HG03520 (cell line): ENCODE measurements at regions not wholly inside any gene's neighbourhood (a gene's known extent, or its start where the extent isn't known, plus 50 kb on each side); places are given as distances from the start of the nearest gene placed in this dataset.
"Not testable (repeated sequence)": the region's sequence is repeated elsewhere in the genome, so short reads cannot be mapped to it uniquely, and the experiment has no call there.

Experiments
- ATAC-seq: cut with Tn5 transposase; IDR thresholded peaks from one replicate; pipeline ENCODE4 v1.9.1; 2021; ENCODE audit warnings: mild to moderate bottlenecking, moderate library complexity; ENCODE audit not compliant: unreplicated experiment

DNA sequence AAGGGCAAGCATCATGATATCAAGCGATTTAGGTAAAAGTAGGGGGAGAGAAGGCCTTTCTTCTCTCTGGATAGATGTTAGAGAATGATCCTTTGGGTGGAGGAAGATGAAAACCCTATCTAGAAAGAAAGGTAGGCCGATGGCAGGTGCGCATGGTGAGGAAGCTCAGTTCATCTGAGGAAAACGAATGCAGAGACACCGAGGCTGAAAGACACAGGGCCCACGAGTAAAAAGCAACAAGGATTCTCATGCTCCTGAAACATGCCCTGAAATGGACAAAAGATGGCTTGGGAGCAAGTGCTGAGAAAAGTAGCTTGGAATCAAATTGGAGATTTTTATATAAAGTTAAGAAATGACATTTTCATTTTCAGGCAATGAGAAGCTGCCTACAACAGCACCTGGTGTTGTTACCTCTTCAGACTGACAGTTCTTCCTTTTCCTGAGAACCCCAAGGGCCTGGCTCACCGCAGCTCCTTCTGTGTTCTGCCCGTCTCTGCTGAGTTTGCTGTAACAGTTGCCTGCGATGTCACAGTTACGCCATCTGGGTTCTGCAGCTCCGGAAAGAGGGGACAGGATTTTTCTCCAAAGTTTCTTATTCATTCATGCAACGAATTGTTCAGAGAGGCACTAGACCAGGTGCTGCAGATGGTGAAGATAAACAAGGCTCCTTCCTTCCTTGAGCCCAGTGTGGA lies 402.0 kb upstream of the KLF6 start:
- no peak for ATAC-seq

DNA sequence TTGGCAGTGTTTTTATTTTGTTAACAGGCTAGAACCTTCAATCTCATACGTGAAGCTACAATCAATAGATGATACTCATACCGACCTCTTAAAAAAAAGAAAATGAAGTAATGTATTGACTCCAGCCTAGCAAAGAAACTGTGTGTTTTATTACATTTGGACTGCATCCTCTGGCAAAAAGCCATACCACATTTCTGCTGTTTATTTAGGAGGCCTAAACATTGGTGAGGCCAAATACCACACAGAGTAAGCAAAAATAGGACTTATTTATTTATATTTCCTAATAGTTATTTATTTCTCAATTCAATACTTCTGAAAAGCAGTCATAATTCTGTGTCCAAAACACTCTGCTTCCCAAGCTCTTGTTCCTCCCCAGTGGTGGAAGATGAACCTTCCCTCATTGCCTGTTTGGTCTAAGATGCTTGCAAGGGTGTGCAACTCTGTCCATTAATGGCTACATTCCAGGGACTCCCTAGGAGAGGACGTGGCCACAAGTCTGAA lies 398.8 kb upstream of the KLF6 start:
- ATAC-seq: no peak

DNA sequence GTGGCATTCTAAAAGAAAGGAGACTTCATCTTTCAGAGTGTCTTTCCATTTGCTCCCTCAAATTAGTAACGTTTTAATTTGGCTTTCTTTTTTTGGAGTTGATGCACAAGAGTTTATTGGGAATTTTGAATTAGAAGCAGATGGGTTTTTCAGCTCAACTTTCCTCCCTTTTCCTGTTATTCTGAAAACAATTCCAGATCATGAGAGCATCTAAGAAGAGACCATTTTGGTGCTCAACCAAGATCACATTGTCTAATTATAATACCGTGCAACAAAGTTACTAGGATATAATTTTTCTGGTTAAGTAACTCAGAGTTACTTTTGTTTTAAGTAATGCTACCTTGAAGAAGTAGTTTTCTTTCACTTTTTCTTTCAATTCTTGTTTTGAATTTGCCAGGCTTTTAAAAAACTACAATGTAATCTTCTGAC lies 396.6 kb upstream of the KLF6 start:
- no peak for ATAC-seq

DNA sequence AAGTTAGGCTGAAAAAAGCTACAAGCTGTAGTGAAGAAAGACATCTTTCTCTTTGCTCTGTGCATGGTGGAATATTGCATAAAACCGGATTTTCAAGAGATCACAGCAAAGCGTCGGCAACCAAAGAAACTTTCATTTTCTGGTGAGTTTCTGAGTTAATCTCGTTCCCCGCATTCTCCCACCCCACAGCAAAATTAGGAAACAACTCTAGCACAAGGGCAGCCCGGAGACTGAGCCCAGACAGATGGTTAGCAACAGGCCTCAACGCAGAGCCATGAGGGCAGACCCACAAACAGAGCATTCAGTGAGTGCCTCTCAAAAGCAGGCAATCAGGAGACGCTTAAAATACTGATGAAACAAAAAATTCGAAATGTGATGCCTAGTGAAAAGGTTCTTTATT lies 396.1 kb upstream of the KLF6 start:
- no peak for ATAC-seq

DNA sequence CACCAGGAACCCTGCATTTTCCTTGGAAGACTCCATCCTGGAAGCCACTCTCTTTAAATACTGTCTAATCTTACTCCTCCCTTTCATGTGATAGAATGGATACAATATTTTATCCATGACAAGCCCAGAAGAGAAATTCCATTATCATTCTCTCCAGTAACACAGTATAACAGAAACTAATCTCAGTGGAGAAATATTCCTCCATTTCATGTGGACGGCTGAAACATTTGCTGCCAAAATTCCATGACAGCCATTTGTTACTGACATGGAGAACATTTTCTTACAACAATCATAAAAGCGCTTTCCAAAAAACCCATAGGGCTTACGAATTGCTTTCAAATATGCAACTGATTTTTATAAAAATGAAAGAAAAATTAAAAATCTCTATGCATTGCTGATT lies 392.8 kb upstream of the KLF6 start:
- no peak for ATAC-seq

DNA sequence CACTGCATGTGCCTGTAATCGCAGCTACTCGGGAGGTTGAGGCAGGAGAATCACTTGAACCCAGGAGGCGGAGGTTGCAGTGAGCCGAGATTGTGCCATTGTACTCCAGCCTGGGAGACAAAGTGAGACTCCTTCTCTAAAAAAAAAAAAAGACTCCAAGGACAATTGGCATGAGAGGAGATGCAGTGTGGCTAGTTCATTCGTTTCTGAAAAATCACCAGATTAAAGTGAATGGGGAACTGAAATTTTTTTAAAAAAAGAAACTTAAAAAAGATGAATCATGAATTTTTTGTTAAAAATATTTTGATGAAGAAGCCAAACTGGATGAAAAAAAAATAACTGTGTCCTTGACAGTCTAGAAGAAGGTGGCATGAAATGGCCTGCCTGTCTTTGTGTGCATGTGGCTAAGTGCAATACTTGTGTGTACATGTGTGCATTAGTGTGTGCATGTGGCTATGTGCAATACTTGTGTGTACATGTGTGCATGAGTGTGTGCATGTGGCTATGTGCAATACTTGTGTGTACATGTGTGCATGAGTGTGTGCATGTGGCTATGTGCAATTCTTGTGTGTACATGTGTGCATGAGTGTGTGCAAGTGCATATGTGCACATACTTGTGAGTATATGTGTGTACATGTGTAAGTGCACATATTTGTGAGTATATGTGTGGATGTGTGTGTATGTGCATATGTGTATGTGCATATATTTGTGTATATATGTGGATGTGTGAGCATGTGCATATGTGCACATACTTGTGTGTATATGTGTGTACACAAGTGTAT lies 391.7 kb upstream of the KLF6 start:
- ATAC-seq: no peak

DNA sequence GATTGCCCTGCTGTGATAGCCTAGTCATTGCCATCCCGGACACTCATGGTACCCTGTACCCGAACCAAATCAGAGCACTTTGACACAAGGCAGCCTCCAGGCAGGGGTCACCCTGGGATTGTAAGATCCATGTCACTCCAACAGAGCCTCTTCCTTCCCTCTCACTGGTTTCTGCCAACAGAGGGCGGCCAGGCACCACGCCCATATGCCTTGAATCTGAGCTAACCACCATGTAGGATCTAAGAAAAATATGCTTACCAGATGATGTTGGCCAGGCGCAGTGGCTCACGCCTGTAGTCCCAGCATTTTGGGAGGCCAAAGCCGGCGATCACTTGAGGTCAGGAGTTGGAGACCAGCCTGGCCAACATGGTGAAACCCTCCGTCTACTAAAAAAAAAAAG lies 389.2 kb upstream of the KLF6 start:
- no peak for ATAC-seq

DNA sequence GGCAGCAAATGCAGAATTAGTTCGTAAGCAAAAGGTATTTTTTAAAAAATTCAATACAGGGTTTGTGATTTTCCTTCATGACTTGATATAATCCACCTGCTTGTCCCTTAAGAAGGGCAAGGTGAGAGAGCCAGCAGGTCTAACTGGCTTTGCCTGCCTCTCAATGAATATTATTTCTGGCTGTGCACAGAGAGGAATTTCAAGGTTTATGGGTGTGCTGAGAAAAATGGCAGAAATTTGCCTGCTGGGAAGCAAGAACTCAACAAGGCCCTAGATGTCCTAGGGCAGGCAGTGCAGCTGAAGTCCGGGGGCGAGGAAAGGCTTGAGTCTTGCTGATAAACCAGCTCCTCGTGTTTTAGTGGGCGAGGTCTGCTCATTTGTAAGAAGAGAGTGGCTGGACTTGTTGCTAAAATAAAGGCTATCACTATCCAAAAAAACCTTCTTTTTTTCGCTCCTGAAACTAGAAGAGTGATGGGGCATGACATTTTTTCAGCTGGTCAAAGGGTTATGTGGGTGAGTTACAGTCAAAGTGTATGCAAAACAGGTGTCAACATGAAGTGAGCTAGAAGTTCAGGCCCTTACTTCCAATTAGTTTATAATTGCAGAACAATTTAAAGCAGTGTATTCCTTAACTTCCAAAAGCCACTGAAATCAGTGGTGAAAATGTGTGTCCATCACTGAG lies 385.8 kb upstream of the KLF6 start:
- no peak for ATAC-seq

DNA sequence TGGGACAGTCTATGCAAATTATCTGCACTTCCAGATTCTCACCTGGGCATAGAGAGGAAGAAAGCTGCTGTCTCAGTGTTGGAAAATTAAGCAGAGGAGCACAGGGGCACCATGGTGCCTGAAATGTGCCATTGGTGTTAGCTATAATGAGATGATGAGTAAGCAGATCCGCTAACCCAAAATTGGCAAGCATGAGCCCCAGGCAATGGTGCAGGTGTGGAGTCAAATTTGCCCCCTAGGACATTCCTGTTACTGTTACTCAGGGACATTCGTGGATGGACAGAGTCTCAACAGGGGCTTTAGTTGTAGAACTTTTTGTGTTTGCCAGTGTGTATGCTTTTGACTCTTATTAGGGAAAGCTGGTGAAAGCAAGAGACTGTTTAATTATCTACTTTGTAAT lies 385.2 kb upstream of the KLF6 start:
- no peak for ATAC-seq

DNA sequence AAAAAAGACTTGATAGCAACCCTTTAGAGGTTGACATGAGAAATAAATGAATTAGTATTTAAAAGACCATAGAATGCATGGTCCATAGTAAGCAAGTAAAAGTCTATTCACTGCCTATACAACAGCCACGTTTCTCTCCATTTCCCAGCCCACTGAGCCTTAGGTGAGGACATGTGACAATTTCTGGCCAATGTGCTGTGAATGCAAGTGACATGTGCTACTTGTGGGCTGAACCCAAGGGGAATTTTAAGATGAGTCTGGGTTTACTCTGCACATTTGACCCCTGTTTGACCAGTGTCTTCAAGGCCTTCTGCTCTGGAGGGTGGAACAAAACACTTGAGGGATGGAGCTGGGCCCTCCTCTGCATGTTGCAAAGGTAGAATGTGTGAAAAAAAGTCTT lies 384.4 kb upstream of the KLF6 start:
- no peak for ATAC-seq

DNA sequence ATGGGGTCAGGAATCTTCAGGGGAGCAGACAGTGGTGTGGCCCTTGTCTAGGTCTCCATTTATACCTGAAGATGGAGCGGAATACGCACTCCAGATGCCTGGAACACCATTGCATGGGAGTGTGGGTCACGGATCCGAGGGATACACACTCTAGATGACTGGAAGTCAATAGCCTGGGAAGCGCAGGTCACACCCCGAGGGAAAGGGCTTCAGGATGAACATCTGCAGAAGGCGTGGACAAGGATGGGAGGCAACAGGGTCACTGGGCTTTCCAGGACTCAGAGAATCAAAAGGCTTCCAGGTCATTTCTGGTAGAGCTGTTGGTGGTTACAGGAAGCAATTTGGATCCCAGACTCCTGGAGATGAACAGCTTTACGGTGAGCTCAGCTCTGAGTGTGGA lies 382.2 kb upstream of the KLF6 start:
- no peak for ATAC-seq

DNA sequence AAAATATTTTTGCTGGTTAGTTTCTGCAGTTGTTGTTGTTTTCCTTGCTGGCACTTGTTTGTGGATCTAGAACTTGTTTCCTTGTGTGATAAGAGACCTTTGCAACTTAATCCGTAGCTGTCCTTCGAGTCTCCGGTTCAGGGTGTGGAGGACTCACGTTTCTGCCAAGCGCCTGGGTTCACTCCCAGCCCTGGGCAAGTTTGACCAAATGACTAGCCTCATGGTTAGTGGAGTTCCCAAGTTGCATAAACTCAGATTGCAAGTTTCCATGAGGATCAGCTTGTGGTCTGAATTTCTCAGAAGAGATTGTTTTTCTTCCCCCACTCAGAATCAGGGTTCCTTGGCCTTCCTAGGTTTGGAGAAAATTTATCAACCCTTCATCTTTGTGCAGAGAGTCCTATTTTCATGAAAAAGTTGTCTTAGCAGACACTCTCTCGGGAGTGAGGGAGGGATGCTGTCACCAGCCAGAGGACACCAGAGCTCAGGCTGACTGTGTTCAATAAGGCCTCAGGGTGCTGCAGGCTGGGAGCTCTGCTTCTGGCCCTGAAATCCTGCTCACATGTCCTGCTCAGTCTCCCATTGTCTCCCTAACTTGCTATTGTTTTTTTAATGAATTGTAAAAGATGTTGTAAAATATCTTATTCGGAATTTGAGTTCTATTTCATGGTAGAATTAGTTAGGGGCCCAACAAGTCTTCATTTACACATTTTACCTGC lies 377.7 kb upstream of the KLF6 start:
- no peak for ATAC-seq

DNA sequence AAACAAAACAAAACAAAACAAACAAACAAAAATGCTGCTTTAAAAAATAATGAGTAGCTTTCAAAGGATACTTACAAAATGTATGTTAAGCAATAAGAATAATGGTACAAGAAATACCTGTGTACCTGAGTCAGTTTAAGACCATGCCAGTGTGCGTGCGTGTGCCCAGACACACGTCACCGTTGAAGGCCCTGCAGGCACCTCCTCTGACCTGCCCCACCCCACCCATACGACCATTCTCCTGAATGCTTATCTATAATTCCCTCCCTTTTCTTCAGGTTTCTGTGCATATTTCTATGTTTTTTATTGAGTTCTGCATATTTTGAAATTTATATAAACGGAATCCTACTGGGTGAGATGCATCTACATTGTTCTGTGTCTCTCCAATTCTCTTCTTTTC lies 374.2 kb upstream of the KLF6 start:
- no peak for ATAC-seq

DNA sequence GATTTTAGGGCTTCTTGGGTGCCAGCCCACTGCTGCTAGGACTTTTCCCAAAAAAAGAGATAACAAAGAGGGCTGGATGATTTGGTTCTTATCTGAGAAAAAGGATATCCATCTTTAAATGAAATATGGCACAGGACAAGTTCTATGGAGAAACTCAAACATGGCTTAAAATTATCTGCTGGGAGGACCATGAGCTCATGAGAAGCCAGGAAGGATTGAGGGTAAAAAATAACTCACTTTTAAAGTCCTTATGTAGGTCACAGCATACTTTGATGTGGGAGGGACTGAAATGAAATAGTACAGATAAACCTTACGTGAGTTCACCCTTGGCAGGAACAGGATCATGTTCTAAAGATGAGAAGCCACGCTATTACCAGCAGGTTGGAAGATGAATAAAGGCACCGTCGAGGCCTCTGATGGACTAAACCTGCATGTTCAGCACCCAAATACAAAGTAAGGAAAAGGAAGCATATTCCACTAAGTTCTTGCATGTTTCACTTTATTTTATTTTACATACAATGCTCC lies 369.2 kb upstream of the KLF6 start:
- no peak for ATAC-seq

DNA sequence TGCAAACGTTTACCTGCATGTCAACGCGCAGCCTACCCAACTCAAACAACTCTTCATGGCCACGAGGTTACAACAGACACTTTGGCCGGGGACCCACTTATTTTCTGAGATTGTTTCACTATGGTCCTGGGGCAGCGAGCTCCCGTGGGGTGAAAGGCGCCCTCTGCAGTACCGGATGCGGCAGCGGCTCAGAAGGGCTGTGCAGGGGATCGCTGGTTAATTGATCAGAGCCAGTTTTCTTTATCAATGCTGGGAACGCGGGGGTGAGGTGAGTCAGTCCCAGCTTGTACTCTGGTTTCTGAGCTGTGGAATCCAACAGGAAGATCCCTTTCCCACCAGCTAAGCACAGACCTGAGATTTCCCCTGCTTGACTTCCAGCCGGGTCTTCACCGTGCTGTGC lies 366.5 kb upstream of the KLF6 start:
- no peak for ATAC-seq

DNA sequence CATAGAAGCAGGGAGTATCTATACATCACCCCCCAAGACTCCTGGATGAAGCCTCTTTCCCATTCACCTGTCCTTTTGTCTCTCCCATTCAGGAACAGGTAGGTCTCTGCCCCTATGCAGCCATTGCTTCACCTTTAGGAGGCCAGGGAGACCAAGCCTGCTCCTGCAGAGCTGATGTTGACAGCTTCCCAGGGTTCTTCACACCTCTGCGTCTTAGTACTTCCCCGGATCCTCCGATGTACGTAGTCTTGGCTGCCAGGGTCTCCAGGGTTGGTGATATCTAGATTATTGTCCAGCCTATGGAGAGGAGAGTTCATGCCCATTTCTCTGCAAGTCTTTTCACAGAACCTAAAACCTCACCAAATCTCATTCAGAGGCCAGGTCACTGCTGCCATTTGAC lies 365.7 kb upstream of the KLF6 start:
- ATAC-seq: no peak

DNA sequence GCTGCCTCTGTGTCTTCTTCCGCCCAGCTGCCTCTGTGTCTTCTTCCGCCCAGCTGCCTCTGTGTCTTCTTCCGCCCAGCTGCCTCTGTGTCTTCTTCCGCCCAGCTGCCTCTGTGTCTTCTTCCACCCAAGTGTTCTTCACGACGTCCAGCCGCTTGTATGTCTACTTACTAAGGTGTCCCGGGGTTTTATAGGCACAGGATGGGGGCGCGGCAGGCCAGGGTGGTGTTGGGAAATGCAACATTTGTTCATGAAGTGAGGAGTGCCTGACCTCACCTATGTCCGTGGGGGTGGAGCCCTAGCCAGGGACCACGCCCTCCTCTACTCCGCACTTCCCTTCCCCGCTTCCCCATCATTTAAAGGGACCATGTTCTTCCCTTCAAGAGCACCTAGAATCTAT lies 364.5 kb upstream of the KLF6 start:
- not testable (repeated sequence) for ATAC-seq

DNA sequence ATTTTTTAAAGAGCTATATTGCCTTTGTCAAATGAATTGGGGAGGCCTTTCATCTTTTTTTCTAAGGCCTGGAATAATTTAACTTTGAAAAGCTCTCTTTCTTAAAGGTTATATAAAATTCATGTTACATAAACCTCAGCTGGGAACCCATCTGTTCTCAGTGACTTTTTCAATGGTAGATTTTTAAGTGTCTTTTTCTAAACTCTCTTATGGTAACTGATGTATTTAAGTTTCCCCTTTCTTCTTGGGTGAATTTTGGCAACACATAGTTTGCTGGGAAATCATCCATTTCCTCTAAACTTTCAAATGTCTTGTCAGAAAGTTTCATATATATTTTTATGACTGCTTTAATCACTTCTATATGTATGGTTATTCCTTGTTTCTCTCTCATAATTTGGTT lies 362.2 kb upstream of the KLF6 start:
- no peak for ATAC-seq

DNA sequence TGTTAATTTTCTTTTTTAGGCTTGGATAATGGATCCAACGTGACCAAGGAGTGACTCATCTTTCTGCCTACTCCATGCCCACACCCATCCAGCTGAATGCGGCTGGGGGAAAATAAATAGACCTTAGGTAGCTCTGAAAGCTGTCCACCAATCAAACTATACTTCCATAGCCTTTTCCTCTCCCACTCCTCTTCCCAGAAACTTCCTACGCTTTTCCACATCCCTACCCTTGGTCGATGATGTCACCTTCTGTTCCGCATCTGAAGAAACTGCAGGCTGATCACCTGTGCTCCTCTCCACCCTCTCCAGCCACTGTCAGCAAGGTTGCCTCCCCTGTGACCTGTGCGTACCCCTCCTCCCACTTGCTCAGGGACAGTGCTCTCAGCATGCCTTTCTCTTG lies 359.8 kb upstream of the KLF6 start:
- ATAC-seq: no peak

DNA sequence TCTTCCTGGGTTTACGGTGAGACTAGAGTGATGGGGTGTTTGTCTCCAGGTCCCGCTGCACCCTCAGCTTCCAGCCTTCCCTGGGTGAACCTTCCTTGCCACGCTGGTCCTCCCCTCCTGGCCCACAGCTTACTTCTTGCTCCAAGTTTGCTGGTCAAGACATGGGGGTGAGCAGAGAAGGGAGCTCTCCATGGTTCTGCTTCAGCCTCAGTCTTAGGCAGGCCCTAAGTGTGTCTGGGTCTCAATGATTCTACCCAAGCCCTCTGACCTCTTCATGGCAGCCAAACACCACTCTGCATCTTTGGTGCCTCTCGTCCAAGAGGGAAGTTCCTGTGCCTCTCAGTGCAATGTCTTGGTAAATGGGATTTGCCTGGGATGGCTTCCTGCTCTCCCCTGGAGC lies 356.5 kb upstream of the KLF6 start:
- ATAC-seq: no peak

DNA sequence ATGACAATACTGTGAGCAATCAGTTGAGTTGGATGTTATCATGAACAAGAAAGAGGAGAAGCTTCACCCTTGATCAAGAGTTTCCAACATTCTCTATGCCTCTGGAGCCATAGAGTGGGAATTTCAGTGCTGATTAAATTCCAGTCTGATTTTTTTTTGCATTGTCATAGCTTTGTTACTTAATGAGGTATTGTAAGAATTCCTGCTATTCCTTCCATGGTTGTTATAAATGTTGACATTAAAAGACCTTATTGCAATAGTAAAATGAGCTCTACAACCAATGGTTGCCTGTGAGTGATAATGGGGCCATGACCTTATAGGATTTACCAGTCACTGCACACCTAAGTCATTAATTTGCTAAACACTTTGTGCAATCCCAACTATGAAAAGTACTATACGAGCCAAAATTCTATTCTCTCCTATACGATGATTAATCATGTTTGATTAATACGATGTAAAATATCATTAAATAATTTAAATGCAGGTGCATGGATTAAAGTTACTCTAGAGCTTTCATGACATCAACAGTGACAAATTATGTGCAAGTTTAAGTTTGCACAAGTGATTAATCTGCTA lies 353.2 kb upstream of the KLF6 start:
- no peak for ATAC-seq
